C4-2B (cell line): ENCODE measurements at regions not wholly inside any gene's neighbourhood (a gene's known extent, or its start where the extent isn't known, plus 50 kb on each side); places are given as distances from the start of the nearest gene placed in this dataset.

Source experiments
- H3K27ac ChIP-seq: fragments of 450-650 bp; 2 replicates; pipeline ENCODE4 v1.5.1; 2017
- CTCF ChIP-seq: fragments of 450-650 bp; conservative IDR thresholded peaks from 2 replicates; pipeline ENCODE4 v1.5.1; 2017; ENCODE audit warnings: mild to moderate bottlenecking
- ZFX ChIP-seq: fragments of 450-650 bp; IDR thresholded peaks from 2 replicates; pipeline ENCODE4 v1.6.1; 2017

GRCh38 chr10:111934931-111935330 is 248.6 kb downstream of the GPAM start:
- TF ChIP-seq ZFX (no peak), CTCF (no peak)
- no peak overlapping the region for H3K27ac ChIP-seq

GRCh38 chr10:111936143-111936542 is 247.4 kb downstream of the GPAM start:
- TF ChIP-seq CTCF (no peak), ZFX (no peak)
- no peak overlapping the region for H3K27ac ChIP-seq

GRCh38 chr10:111944331-111944730 is 239.2 kb downstream of the GPAM start:
- H3K27ac ChIP-seq = no peak overlapping the region
- TF ChIP-seq ZFX (no peak), CTCF (no peak)

GRCh38 chr10:111953949-111954348 is 229.6 kb downstream of the GPAM start:
- TF ChIP-seq CTCF (no peak), ZFX (no peak)
- H3K27ac ChIP-seq = no peak overlapping the region

GRCh38 chr10:111954386-111954785 is 229.2 kb downstream of the GPAM start:
- no peak for TF ChIP-seq CTCF
- TF ChIP-seq ZFX = no peak
- H3K27ac ChIP-seq = no peak overlapping the region

- no peak overlapping the region for H3K27ac ChIP-seq
- TF ChIP-seq ZFX = no peak
- no peak for TF ChIP-seq CTCF
Observed at GRCh38 chr10:111956841-111957240, 226.7 kb downstream of the GPAM start.

- no peak overlapping the region; the same call in 1 of the 2 replicates for H3K27ac ChIP-seq
- no peak for TF ChIP-seq CTCF
- TF ChIP-seq ZFX = no peak
Observed at GRCh38 chr10:111962951-111963350, 220.6 kb downstream of the GPAM start.
